Daoy (cell line): ENCODE measurements at regions not wholly inside any gene's neighbourhood (a gene's known extent, or its start where the extent isn't known, plus 50 kb on each side); places are given as distances from the start of the nearest gene placed in this dataset.
A peak's percentile ranks its signal among the peaks of the same experiment; 100 is the strongest.

ENCODE experiments used
- DNase-seq: peaks from one replicate; pipeline ENCODE4 v3.0.0-alpha.2; 2015; ENCODE audit warnings: low read depth

- no peak for DNase-seq
Observed at GRCh38 chr5:96247097-96247701, 185.8 kb downstream of the PCSK1 start.

DNA sequence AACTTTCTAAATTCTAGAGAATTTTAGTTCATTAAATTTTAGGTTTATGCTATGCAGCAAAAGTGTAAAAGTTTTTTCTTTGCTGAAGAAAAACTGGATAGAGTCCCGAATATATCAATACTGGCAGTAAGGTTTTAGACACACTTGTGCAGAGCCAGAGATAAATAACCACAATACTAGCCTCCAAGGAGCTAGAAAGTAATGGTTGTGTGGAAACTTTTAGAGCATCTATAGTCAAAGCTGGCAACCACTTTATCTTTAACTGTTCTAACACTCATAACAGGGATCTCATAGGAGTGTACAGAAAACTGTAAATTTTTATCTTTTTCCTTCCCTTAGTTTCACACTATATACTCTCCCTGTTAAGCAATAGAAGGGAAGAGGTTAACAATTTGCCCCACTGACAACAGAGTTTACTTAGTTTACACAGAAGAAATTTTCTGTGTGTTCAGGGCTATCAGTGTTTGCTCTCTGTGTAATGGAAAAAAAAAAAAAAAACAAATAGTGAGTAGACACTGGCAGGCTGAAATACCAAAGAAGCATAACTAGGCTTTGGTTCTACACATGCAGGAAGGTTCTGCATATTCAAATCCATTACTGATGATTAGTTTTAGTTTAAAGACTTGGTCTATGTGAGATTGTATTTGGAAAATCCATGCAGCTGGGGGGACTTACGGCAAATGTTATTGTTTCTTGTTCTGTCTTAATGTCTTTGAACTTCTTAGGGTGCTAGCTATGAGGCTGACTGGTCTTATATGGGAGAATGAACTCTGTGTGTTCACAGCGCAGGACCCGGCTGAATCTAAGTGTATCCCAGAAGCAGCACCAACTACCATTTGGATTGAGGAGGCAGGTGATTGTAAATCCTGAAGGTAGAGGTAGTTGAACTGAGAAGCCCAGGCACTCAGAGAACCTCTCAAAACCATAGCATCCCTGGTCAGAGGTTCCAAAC lies 187.6 kb downstream of the PCSK1 start:
- DNase-seq, result no peak

DNA sequence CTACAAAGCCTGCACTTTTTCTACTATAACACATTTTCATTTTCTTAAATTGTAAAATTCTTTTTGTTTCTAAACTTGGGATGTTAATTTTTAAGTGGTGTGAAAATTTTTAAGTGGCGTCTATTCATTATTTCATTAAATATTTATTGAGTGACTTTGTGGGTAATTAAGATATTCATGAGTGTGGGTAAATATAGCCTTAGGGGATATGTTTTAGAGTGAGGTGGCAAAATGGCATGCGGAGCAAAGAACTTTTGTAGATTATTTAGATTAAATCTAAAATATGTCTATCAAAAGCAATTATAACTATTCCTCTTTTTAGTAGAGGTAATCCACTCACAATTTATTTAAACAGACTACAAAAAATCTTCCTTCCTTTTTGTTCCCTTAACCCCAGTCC lies 188.4 kb downstream of the PCSK1 start:
- no peak for DNase-seq

GRCh38 chr5:96243862-96244261 lies 189.2 kb downstream of the PCSK1 start:
- no peak for DNase-seq

- DNase-seq, result no peak
Observed at GRCh38 chr5:96243203-96243602, 189.8 kb downstream of the PCSK1 start.

DNA sequence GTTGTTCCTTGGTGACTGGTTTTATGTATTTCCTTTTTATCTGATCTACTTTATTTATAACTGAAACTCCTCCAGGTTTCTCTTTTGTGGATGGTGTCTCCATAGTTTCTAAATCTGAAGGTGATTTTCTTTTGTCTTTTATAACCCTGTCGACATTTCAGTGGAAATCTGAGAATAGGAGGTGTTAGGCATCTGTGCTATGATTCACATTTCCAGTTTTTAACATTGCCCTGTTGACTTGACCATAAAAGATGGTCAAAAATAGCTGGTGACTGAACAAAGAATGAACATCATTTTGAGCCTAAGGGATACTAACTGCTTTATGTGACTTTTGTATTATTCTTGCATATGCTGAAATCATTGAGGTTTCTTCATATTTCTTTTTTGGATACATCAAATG lies 190.5 kb downstream of the PCSK1 start:
- no peak for DNase-seq

GRCh38 chr5:96236831-96237230 lies 196.2 kb downstream of the PCSK1 start:
- DNase-seq, result no peak

DNA sequence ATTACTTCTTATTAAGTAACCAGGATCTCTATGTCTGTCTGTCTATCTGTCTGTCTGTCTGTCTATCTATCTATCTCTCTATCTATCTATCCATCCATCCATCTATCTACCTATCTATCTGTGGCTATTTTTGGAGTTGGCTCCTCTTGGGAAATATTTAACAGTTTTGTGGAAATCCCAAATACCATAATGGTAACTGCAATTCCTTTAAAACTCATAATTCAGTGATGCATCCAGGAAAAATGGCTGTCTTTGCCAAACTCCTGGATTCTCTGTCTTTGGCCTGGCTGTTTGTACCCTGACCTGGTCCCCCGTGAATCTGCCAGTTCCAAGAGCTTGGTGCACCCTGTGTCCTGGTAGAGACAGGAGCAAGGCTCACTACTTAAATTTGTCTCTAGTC lies 197.0 kb downstream of the PCSK1 start:
- no peak for DNase-seq

DNA sequence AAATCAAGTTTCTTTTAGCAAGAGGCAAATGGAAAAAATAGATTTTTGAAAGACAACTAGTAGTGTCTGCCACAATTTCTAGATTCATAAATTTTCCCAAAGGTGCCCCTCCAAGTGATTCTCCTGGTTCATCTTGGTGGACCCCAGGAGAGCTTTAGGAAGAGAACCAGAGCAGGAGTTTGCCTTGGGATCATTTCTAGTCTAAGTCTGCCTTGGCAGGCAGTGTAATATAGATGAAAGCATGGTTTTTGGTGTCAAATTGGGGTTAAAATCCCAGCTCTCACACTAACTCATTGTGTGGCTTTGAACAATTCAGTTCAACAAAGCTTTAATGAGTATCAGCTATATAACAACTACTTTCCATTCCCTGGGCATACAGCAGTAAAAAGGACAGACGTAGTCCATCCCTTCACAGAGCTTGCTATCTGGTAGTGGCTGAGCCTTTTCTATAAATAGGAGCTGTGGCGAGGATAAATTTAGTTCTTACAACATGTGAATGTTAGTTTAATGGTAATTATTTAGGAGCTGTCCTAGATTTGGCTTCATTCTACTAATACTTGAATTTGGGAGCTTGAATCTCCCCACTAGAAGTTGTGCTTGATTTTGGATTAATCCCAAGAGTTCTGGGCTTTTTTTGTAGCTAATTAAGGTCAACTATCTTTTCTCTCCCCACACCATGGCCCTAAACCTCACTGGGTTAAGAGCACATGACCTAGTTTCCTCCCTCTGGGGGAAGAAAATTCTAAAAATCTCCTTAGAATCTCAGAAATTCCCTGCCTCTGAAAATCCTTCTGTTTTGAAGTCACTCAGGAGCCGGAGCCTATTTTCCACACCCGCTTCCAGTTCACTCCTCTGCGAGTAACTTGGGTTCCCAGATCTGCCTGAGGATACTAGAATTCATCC lies 197.8 kb downstream of the PCSK1 start:
- no peak for DNase-seq

- DNase-seq, result no peak
Observed at GRCh38 chr5:96232602-96233001, 200.4 kb downstream of the PCSK1 start.

- no peak for DNase-seq
Observed at GRCh38 chr5:96229188-96229587, 203.9 kb downstream of the PCSK1 start.

DNA sequence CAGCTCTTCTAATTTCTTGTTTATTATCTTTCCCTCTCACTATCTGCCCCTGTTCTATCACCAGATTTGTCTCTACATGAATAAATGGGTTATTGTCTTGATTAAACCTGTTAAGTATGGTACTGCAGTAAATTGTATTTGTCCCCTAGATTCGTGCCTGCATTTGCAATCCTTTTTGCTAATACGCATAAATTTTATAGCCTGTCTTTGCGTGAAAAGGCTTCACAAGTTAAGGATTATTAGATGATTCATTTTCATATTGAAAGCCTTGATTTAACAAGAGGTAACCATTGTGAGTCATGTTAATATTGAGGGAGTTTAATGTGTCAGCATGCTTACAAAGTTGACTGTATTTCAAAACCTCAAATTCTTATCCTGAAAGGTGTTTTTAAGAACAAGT lies 204.6 kb downstream of the PCSK1 start:
- peak; percentile 13 for DNase-seq

GRCh38 chr5:96227957-96228356 lies 205.1 kb downstream of the PCSK1 start:
- no peak for DNase-seq

- peak; percentile 64 for DNase-seq
Observed at GRCh38 chr5:96226941-96227552, 206.0 kb downstream of the PCSK1 start.

- DNase-seq, result no peak
Observed at GRCh38 chr5:96222129-96222528, 210.9 kb downstream of the PCSK1 start.

- peak; percentile 22 for DNase-seq
Observed at GRCh38 chr5:96220610-96221390, 212.2 kb downstream of the PCSK1 start.

- peak; percentile 72 for DNase-seq
Observed at GRCh38 chr5:96219580-96220281, 213.3 kb downstream of the PCSK1 start.

GRCh38 chr5:96218653-96219052 lies 214.4 kb downstream of the PCSK1 start:
- no peak for DNase-seq

DNA sequence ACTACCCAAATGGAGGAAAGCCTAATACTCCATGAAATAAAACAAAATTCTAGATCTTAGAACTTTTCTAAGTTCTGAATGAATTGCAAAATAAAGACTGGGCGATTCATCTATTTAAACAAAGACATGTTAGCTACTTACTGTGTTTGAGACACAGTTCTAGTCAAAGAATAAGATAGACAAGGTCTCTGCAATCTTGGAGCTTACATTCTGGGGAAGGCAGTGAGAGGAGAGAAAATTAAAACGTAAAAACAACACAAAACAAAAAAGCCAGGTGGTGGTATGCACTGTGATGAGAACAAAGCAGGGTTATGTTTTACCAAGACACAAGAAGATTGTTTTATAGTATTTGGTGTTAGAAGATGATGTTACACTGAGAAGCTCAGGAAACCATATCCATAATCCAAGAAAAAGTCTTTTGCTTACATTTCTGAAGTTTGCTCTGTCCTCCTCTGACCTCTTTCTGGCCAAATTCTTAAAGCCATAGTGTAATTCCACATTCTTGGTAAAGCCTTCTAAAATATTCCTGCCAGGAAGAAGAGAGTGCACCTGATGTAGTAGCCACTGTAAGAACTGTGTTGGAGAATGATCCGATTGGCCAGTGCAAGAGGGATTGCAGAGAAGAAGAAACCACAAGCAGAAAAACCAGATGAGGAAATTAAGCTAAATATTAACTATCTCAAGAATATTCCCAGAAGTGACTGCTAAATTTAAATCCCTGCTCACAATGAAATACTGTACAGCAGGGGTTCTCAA lies 218.4 kb downstream of the PCSK1 start:
- no peak for DNase-seq

GRCh38 chr5:96209829-96210228 lies 223.2 kb downstream of the PCSK1 start:
- no peak for DNase-seq
